HG03378 (cell line): ENCODE measurements at regions not wholly inside any gene's neighbourhood (a gene's known extent, or its start where the extent isn't known, plus 50 kb on each side); places are given as distances from the start of the nearest gene placed in this dataset.

ENCODE experiments used
- ATAC-seq: cut with Tn5 transposase; IDR thresholded peaks from one replicate; pipeline ENCODE4 v1.9.1; 2021; ENCODE audit warnings: mild to moderate bottlenecking, moderate library complexity; ENCODE audit not compliant: unreplicated experiment

- no peak for ATAC-seq
These were observed 479.8 kb downstream of the BCL11B start for GRCh38 chr14:98792171-98792570.

GRCh38 chr14:98798099-98798498 is 473.9 kb downstream of the BCL11B start:
- no peak for ATAC-seq

GRCh38 chr14:98799891-98800290 is 472.1 kb downstream of the BCL11B start:
- ATAC-seq = no peak

- no peak for ATAC-seq
These were observed 470.0 kb downstream of the BCL11B start for GRCh38 chr14:98802044-98802443.

- no peak for ATAC-seq
These were observed 468.8 kb downstream of the BCL11B start for GRCh38 chr14:98803196-98803595.

GRCh38 chr14:98808494-98809407 is 463.2 kb downstream of the BCL11B start:
- ATAC-seq = no peak

GRCh38 chr14:98816195-98816594 is 455.8 kb downstream of the BCL11B start:
- no peak for ATAC-seq

- ATAC-seq = no peak
These were observed 455.3 kb downstream of the BCL11B start for GRCh38 chr14:98816720-98817119.

- ATAC-seq = no peak
These were observed 452.7 kb downstream of the BCL11B start for GRCh38 chr14:98819132-98819866.

GRCh38 chr14:98819867-98820206 is 452.2 kb downstream of the BCL11B start:
- ATAC-seq = no peak

- no peak for ATAC-seq
These were observed 449.1 kb downstream of the BCL11B start for GRCh38 chr14:98822917-98823316.

GRCh38 chr14:98826618-98827017 is 445.4 kb downstream of the BCL11B start:
- no peak for ATAC-seq

GRCh38 chr14:98834119-98834518 is 437.9 kb downstream of the BCL11B start:
- ATAC-seq = no peak

GRCh38 chr14:98835051-98835824 is 436.8 kb downstream of the BCL11B start:
- ATAC-seq = no peak

GRCh38 chr14:98835825-98836100 is 436.2 kb downstream of the BCL11B start:
- ATAC-seq = no peak

- ATAC-seq = no peak
These were observed 431.9 kb downstream of the BCL11B start for GRCh38 chr14:98840091-98840490.

- ATAC-seq = no peak
These were observed 431.5 kb downstream of the BCL11B start for GRCh38 chr14:98840511-98840910.

GRCh38 chr14:98844456-98844855 is 427.5 kb downstream of the BCL11B start:
- no peak for ATAC-seq

- no peak for ATAC-seq
These were observed 424.2 kb downstream of the BCL11B start for GRCh38 chr14:98847521-98848468.

- ATAC-seq = no peak
These were observed 418.8 kb downstream of the BCL11B start for GRCh38 chr14:98853063-98853729.
